Tibial nerve (tissue), 3 donors: ENCODE measurements at regions not wholly inside any gene's neighbourhood (a gene's known extent, or its start where the extent isn't known, plus 50 kb on each side); places are given as distances from the start of the nearest gene placed in this dataset.

Experiments
- CTCF ChIP-seq, 5 experiments: fragments of 200-600 bp in 3 of 5; fragments of 450-650 bp in 2 of 5; sonication (generic) in 3 of 5; IDR thresholded peaks; one replicate each; pipeline ENCODE4 v1.5.1; 2016 to 2019; ENCODE audit warnings: antibody characterized with exemption in 5 of 5, mild to moderate bottlenecking in 3 of 5, moderate library complexity in 2 of 5
- POLR2A ChIP-seq, 2 donors: fragments of 450-650 bp; IDR thresholded peaks; one replicate each; pipeline ENCODE4 v1.6.1; 2017; ENCODE audit warnings: antibody characterized with exemption in 2 of 2, mild to moderate bottlenecking in 2 of 2, moderate library complexity in 2 of 2

DNA sequence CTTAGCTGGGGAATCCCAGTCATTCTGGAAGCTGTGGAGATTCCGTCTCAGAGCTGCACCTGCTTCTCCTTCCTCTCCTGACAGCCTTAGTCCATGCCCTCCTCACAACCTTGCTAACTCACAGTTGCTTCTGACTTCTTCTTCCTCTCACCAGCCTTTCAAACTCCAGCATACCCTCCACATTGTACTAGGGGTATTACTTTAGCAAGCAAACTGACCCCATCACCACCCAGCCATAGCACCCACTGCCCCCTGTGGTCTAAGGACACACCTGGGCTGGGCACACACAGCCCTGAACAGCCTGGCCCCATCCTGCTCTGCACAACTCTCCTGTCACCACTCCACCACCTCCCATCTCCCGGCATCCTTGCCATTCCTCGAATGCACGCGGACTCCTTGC, 208.2 kb downstream of the FBXO15 start:
- TF ChIP-seq CTCF (IDR thresholded peaks at IDR 0.05): no peak
- TF ChIP-seq POLR2A (IDR thresholded peaks at IDR 0.05): no peak
